GM12892 (cell line): ENCODE measurements at regions not wholly inside any gene's neighbourhood (a gene's known extent, or its start where the extent isn't known, plus 50 kb on each side); places are given as distances from the start of the nearest gene placed in this dataset.
"Not testable (repeated sequence)": the region's sequence is repeated elsewhere in the genome, so short reads cannot be mapped to it uniquely, and the experiment has no call there.

Experiments used
- DNase-seq: peaks from one replicate; pipeline ENCODE4 v3.0.0; 2011; ENCODE audit not compliant: insufficient read length
- FAIRE-seq: peaks from 2 replicates; lab custom pipeline; 2011; peaks lifted over from hg19 to GRCh38; lab: Jason Lieb, UNC
- POLR2A ChIP-seq: IDR thresholded peaks from 2 replicates; pipeline ENCODE4 v1.6.1; 2011; ENCODE audit warnings: low read depth, low read length, control low read depth
- POLR2AphosphoS5 ChIP-seq: IDR thresholded peaks from 2 replicates; pipeline ENCODE4 v1.6.1; 2011; ENCODE audit warnings: low read depth, low read length, control low read depth
- TAF1 ChIP-seq: IDR thresholded peaks from 2 replicates; pipeline ENCODE4 v1.6.1; 2011; ENCODE audit warnings: low read depth, mild to moderate bottlenecking, control low read depth, low read length, borderline replicate concordance

- DNase-seq, result no peak
- TF ChIP-seq TAF1, result no peak
- no peak for TF ChIP-seq POLR2A
- no peak for TF ChIP-seq POLR2AphosphoS5
- FAIRE-seq, result no peak
Measured at GRCh38 chr13:63274772-63275171, 1859.1 kb upstream of the PCDH20 start.

GRCh38 chr13:63249411-63250187 is 1834.0 kb upstream of the PCDH20 start:
- FAIRE-seq (no peak), DNase-seq (no peak)
- TF ChIP-seq POLR2A, result no peak
- no peak for TF ChIP-seq TAF1
- no peak for TF ChIP-seq POLR2AphosphoS5

- not testable (repeated sequence) for DNase-seq, FAIRE-seq
Measured at GRCh38 chr13:63236667-63237396, 1821.2 kb upstream of the PCDH20 start.

DNA sequence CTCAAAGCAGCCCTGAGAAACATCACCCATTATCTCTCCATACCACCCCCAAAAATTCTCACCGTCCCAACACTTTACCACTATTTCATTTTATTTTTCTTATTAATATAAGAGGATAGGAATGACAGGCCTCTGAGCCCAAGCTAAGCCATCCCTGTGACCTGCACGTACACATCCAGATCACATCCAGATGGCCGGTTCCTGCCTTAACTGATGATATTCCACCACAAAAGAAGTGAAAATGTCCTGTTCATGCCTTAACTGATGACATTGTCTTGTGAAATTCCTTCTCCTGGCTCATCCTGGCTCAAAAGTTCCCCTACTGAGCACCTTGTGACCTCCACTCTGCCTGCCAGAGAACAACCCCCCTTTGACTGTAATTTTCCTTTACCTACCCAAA is 1802.9 kb upstream of the PCDH20 start:
- not testable (repeated sequence) for DNase-seq, FAIRE-seq

DNA sequence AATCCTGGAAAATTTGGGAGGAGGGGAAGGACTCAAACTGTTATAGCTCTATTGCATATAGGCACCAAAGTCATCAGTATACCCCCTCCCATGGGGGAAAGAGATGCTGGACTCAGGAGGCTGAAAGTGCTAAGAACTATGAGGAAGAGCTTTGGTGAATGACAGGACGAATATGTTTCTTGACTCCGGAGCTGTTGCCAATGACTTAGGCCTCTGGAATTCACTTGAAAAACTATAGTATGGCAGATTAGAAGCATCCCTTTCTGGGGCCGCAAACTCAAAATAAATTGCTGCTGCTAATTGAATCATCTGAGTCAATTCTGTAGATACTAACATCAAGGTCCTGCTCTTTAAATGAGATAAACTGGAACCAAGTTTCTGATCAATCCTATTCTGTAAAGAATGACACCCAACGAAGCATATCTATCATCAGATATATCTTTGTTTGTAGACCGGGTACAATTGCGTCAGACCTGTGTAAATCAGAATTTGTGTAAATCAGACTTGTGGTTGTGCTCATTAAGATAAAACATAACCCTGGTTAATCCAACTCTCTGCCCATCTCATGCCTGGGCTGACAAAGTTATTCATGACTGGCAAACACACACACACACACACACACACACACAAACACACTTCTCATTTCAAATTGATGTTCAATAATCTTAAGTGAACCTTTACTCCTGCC is 1793.8 kb upstream of the PCDH20 start:
- no peak for FAIRE-seq
- no peak for DNase-seq
- TF ChIP-seq POLR2AphosphoS5, result no peak
- no peak for TF ChIP-seq POLR2A
- TF ChIP-seq TAF1, result no peak

GRCh38 chr13:63208826-63209225 is 1793.2 kb upstream of the PCDH20 start:
- DNase-seq (no peak), FAIRE-seq (no peak)
- TF ChIP-seq POLR2AphosphoS5 (no peak), POLR2A (no peak), TAF1 (no peak)

DNA sequence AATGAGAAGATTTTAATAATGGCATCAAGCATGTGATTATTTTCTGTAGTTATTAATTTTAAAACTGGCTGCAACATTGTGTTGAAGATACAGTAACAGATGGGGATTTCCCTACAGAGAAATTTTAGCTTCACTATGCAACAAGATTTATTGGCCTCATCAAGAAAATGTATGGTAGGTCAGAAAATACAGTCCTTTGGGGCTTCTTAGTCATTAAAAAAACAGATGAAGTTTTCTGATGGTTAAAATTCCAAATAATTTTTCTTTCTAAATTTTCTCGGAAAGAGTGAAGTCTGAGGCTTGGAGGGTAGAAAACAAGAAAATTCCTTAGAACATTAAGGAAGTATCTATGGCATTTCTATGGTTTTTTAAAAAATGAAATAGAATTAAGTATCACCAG is 1790.8 kb upstream of the PCDH20 start:
- DNase-seq (no peak), FAIRE-seq (no peak)
- no peak for TF ChIP-seq POLR2AphosphoS5
- TF ChIP-seq TAF1, result no peak
- no peak for TF ChIP-seq POLR2A

- FAIRE-seq (no peak), DNase-seq (no peak)
- TF ChIP-seq TAF1, result no peak
- TF ChIP-seq POLR2AphosphoS5, result no peak
Measured at GRCh38 chr13:63201493-63201892, 1785.8 kb upstream of the PCDH20 start.

GRCh38 chr13:63199508-63199907 is 1783.9 kb upstream of the PCDH20 start:
- FAIRE-seq, result no peak
- no peak for DNase-seq
- no peak for TF ChIP-seq TAF1
- TF ChIP-seq POLR2AphosphoS5, result no peak
- no peak for TF ChIP-seq POLR2A

DNA sequence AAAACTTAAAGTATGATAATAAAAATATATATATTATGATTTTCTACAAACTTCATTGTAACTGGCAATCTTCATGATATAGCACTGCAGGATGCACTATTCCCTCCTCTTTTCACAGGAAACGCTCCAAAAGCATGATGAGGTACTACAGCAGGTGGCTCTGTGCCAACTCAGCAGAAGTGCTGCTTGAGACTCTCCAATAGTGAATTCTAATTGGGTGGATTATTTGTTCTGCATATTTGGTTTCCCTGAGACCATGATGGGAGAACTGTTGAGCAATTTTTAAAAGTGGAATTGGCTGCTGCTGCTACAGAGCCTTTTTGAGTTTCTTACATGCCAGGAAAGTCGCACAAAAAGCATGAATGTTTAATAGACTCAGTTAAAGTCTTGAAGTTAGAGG is 1782.4 kb upstream of the PCDH20 start:
- TF ChIP-seq TAF1 (no peak), POLR2AphosphoS5 (no peak), POLR2A (no peak)
- DNase-seq (no peak), FAIRE-seq (no peak)

DNA sequence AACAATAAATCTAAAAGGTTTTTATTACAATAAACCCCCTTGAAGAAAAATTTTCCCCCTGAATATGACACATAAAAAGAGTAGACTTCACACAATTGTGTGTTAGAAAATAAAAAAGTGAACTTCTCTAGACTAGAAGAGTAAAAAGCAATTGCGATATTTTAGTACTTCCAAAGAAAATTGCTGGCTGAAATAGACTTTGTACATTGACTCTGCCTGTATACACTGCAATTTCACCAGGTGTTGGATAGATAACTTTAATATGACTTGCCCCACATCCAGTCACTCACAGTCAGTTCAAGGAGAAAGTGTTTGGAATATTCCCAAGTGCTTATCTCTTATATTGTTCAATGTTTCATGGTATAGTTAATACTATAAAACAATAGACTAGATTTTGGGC is 1780.1 kb upstream of the PCDH20 start:
- DNase-seq (no peak), FAIRE-seq (no peak)
- TF ChIP-seq POLR2AphosphoS5 (no peak), POLR2A (no peak), TAF1 (no peak)

- DNase-seq, result no peak
- FAIRE-seq, result no peak
- TF ChIP-seq TAF1 (no peak), POLR2A (no peak), POLR2AphosphoS5 (no peak)
Measured at GRCh38 chr13:63190742-63191141, 1775.1 kb upstream of the PCDH20 start.
